K562 (cell line): ENCODE measurements at regions not wholly inside any gene's neighbourhood (a gene's known extent, or its start where the extent isn't known, plus 50 kb on each side); places are given as distances from the start of the nearest gene placed in this dataset.

ENCODE experiments used
- ATAC-seq: fragments of 200-7000 bp; cut with Tn5 transposase; 3 replicates; pipeline ENCODE4 v1.9.1; 2020; ENCODE audit warnings: moderate library complexity
- BruUV-seq: library from RNA; stranded (reverse); fragments of 400-500 nt; replicated peaks from 2 replicates; lab custom pipeline; 2021; lab: Mats Ljungman, UMichigan
- CTCF ChIA-PET: fragments of 300-600 bp; formaldehyde crosslinking; extraction: SDS; loops from one replicate; lab custom pipeline; 2021; ENCODE audit warnings: low intra/inter-chr PET ratio; lab: Yijun Ruan, JAX
- POLR2A ChIA-PET: fragments of 300-600, 350-650 bp; sonication (Branson Sonifier 250); formaldehyde crosslinking; extraction: SDS; loops from one replicate; lab custom pipeline; 2021; ENCODE audit warnings: antibody characterized with exemption, inconsistent platforms; lab: Yijun Ruan, JAX
- DNase-seq, 4 experiments: peaks; one replicate each; pipeline versions ENCODE4 v3.0.0 to v3.0.0-alpha.2; 2011 to 2018; ENCODE audit warnings: low spot score in 3 of 4, mixed read lengths in 3 of 4; ENCODE audit errors: extremely low read depth in 1 of 4
- FAIRE-seq: peaks from 2 replicates; lab custom pipeline; 2011; peaks lifted over from hg19 to GRCh38; lab: Jason Lieb, UNC
- H2AFZ ChIP-seq: 2 replicates; pipeline ENCODE4 v1.6.0; 2011; ENCODE audit warnings: low read depth, low read length, control low read depth, inconsistent platforms
- H3K27ac ChIP-seq: fragments of 200-600 bp; 3 replicates; pipeline ENCODE4 v1.8.0; 2011; ENCODE audit warnings: low read depth, mild to moderate bottlenecking, control low read depth, inconsistent platforms, low read length, moderate library complexity, mixed read lengths; ENCODE audit errors: extremely low read depth
- H3K27me3 ChIP-seq, 2 experiments: fragments of 300-600 bp in 1 of 2; 2 replicates in 1 of 2; 3 replicates in 1 of 2; pipeline versions ENCODE4 v1.6.0 to v1.8.0; 2011; ENCODE audit warnings: inconsistent platforms in 2 of 2, low read length in 2 of 2, mild to moderate bottlenecking in 1 of 2, mixed read lengths in 1 of 2, moderate library complexity in 1 of 2; ENCODE audit not compliant: control insufficient read depth in 2 of 2, insufficient read depth in 2 of 2
- H3K36me3 ChIP-seq: fragments of 300-600 bp; 3 replicates; pipeline ENCODE4 v1.8.0; 2011; ENCODE audit warnings: mild to moderate bottlenecking, low read length, inconsistent platforms; ENCODE audit not compliant: control insufficient read depth, insufficient read depth
- H3K4me1 ChIP-seq, 2 experiments: fragments of 200-600 bp in 1 of 2; replicated peaks in 1 of 2; 2 replicates in 1 of 2; 3 replicates in 1 of 2; pipeline versions ENCODE4 v1.5.1 to v1.8.0; 2011; ENCODE audit warnings: inconsistent platforms in 2 of 2, low read length in 2 of 2, mild to moderate bottlenecking in 1 of 2, mixed read lengths in 1 of 2, moderate library complexity in 1 of 2; ENCODE audit not compliant: control insufficient read depth in 2 of 2, insufficient read depth in 2 of 2
- H3K4me2 ChIP-seq: 2 replicates; pipeline ENCODE4 v1.6.1; 2011; ENCODE audit warnings: low read length, control low read depth, inconsistent platforms, mixed read lengths; ENCODE audit not compliant: insufficient read depth
- H3K4me3 ChIP-seq: fragments of 200-600 bp; sonication (generic), shearing (Covaris generic); 2 replicates; pipeline ENCODE4 v1.5.1; 2016; ENCODE audit warnings: control low read depth, inconsistent platforms
- H3K79me2 ChIP-seq: fragments of 200-600 bp; 3 replicates; pipeline ENCODE4 v1.8.0; 2011; ENCODE audit warnings: low read length, inconsistent platforms; ENCODE audit not compliant: control insufficient read depth, insufficient read depth
- H3K9ac ChIP-seq, 2 experiments: 2 replicates each; pipeline versions ENCODE4 v1.6.0 to v1.6.1; 2011; ENCODE audit warnings: low read depth in 2 of 2, low read length in 2 of 2, control low read depth in 1 of 2, inconsistent platforms in 1 of 2, mild to moderate bottlenecking in 1 of 2, mixed read lengths in 1 of 2; ENCODE audit not compliant: insufficient read depth in 1 of 2
- H3K9me1 ChIP-seq: one replicate; pipeline ENCODE4 v1.6.0; 2011; ENCODE audit warnings: inconsistent platforms, mild to moderate bottlenecking, low read length, moderate library complexity; ENCODE audit not compliant: control insufficient read depth, insufficient read depth
- H3K9me3 ChIP-seq: replicated peaks from 2 replicates; pipeline ENCODE4 v1.5.1; 2011; ENCODE audit warnings: low read depth, low read length, inconsistent platforms; ENCODE audit not compliant: control insufficient read depth, insufficient read depth
- H4K20me1 ChIP-seq: replicated peaks from 2 replicates; pipeline ENCODE4 v1.6.1; 2011; ENCODE audit warnings: low read length, inconsistent platforms, mixed read lengths; ENCODE audit not compliant: control insufficient read depth, insufficient read depth
- CCNT2 ChIP-seq: IDR thresholded peaks from 2 replicates; pipeline ENCODE4 v1.6.1; 2011; ENCODE audit warnings: borderline replicate concordance, low read depth, mild to moderate bottlenecking, moderate library complexity, mixed read lengths, low read length; ENCODE audit not compliant: insufficient read length; ENCODE audit errors: extremely low read depth
- HDAC8 ChIP-seq: fragments of 450-650 bp; IDR thresholded peaks from 2 replicates; pipeline ENCODE4 v1.6.1; 2016; ENCODE audit warnings: mild to moderate bottlenecking, missing genetic modification characterization, moderate library complexity, missing compliant biosample characterization
- ZNF699 ChIP-seq: fragments of 250-450 bp; sonication (Bioruptor Pico); IDR thresholded peaks from 2 replicates; pipeline ENCODE4 v1.8.0; 2021; ENCODE audit warnings: mild to moderate bottlenecking, moderate library complexity; ENCODE audit not compliant: insufficient replicate concordance
- WGBS: fragments of 100-300 bp; shearing (Covaris generic); methylation state at CpG from one replicate; pipeline ENCODE4 v1.1.6; 2016; ENCODE audit warnings: low coverage, mixed read lengths; ENCODE audit not compliant: insufficient coverage; ENCODE audit errors: missing lambda C conversion rate; 5-methylcytosine and 5-hydroxymethylcytosine counted together
- in situ Hi-C: fragments of 300-500 bp; cut with MboI; formaldehyde crosslinking; loops from 4 replicates; pipeline ENCODE4 v1.15.0; 2018; ENCODE audit warnings: inconsistent platforms, mixed read lengths
- intact Hi-C: fragments of 100-400 bp; cut with micrococcal nuclease; formaldehyde crosslinking; loops from 2 replicates; pipeline ENCODE4 v1.14.2; 2022
- TF ChIP-seq, protein P1 (sequence below): fragments of 150-350 bp; IDR thresholded peaks from 2 replicates; pipeline ENCODE4 v1.6.1; 2014; ENCODE audit warnings: low read depth, mild to moderate bottlenecking, low read length, borderline replicate concordance

DNA sequence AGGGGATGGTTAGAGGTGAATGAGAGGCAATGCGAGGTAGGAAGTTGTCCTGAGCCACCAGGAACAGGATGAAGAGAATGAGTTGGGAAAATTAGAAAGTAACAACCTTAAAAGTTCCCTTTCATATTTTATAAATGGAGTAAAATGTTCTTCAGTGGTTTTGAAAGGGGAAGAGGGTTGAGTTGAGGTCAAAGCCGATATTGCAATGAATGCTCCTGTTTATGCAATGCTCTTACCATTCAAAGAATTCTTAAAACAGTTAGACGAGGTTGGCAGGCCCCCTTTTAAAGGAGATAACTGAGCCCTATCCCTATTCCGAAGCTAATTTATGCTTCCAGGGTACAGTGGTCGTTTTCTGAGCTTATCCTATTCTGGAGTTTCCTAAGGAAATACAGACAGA, 2110.3 kb upstream of the CELF4 start (continued):
- TF ChIP-seq, protein P1, sequence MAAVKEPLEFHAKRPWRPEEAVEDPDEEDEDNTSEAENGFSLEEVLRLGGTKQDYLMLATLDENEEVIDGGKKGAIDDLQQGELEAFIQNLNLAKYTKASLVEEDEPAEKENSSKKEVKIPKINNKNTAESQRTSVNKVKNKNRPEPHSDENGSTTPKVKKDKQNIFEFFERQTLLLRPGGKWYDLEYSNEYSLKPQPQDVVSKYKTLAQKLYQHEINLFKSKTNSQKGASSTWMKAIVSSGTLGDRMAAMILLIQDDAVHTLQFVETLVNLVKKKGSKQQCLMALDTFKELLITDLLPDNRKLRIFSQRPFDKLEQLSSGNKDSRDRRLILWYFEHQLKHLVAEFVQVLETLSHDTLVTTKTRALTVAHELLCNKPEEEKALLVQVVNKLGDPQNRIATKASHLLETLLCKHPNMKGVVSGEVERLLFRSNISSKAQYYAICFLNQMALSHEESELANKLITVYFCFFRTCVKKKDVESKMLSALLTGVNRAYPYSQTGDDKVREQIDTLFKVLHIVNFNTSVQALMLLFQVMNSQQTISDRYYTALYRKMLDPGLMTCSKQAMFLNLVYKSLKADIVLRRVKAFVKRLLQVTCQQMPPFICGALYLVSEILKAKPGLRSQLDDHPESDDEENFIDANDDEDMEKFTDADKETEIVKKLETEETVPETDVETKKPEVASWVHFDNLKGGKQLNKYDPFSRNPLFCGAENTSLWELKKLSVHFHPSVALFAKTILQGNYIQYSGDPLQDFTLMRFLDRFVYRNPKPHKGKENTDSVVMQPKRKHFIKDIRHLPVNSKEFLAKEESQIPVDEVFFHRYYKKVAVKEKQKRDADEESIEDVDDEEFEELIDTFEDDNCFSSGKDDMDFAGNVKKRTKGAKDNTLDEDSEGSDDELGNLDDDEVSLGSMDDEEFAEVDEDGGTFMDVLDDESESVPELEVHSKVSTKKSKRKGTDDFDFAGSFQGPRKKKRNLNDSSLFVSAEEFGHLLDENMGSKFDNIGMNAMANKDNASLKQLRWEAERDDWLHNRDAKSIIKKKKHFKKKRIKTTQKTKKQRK: no peak
- TF ChIP-seq CCNT2: no peak
- no peak for TF ChIP-seq HDAC8 (tag)

DNA sequence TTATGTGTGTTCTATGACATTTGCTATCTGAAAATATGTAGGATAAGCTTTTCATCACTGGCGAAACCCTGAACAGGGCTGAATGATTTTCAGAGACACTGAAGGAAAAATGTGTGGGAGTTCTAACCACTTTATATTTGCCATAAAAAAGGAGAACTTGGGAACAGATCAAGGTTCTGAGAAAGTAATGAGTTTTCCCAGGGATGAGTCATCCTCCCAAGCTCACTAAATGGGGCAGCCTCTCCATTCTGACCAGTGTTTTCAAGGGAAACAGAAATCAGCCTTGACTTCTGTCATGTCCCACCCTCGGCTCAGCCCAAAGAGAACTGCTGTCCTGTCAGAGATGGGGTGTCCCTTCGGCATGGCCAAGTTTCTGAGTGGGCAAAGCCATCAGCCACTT, 2109.8 kb upstream of the CELF4 start:
- Histone ChIP-seq H3K27ac (no peak overlapping the region), H4K20me1 (no peaks in the 10 kb centered on the region), H3K9me3 (no peaks in the 10 kb centered on the region), H3K9me1 (no peaks in the 10 kb centered on the region), H3K4me1 (no peaks in the 10 kb centered on the region), H3K4me3 (no peak overlapping the region), H2AFZ (no peak overlapping the region), H3K79me2 (no peaks in the 10 kb centered on the region), H3K36me3 (no peaks in the 10 kb centered on the region), H3K9ac (no peak overlapping the region), H3K4me2 (no peak overlapping the region), H3K27me3 (no peaks in the 10 kb centered on the region)
- 0% methylated on average over 3 of the region's 3 CpGs for WGBS
- intact Hi-C loops: no loop called here
- no peak for TF ChIP-seq ZNF699 (CRISPR knock-in tag)
- DNase-seq (no peak), ATAC-seq (no peak), FAIRE-seq (no peak)
- CTCF ChIA-PET: no interaction called here
- POLR2A ChIA-PET: no interaction called here
- no TSS peak for BruUV-seq
- in situ Hi-C loops: no loop called here
